ENCODE measurements at regions not wholly inside any gene's neighbourhood (a gene's known extent, or its start where the extent isn't known, plus 50 kb on each side); places are given as distances from the start of the nearest gene placed in this dataset.

- TF ChIP-seq CTCF (IDR thresholded peaks at IDR 0.05) (no peak), EZH2 (IDR thresholded peaks at IDR 0.05) (no peak)
Measured at GRCh38 chr15:91630090-91630489, 223.4 kb upstream of the SLCO3A1 start.

Data from neural progenitor cell (in vitro differentiated cells).